Hepatocyte (in vitro differentiated cells): ENCODE measurements at regions not wholly inside any gene's neighbourhood (a gene's known extent, or its start where the extent isn't known, plus 50 kb on each side); places are given as distances from the start of the nearest gene placed in this dataset.
"Not testable (repeated sequence)": the region's sequence is repeated elsewhere in the genome, so short reads cannot be mapped to it uniquely, and the experiment has no call there.

Experiments used
- EZH2 ChIP-seq: fragments of 200-600 bp; sonication (generic); IDR thresholded peaks from 2 replicates; pipeline ENCODE4 v1.6.1; 2016; ENCODE audit warnings: antibody characterized with exemption, mild to moderate bottlenecking, borderline replicate concordance
- TF ChIP-seq, protein P1 (sequence below): fragments of 200-600 bp; sonication (generic); IDR thresholded peaks from 2 replicates; pipeline ENCODE4 v1.5.1; 2016; ENCODE audit warnings: antibody characterized with exemption, mild to moderate bottlenecking; ENCODE audit not compliant: poor library complexity

DNA sequence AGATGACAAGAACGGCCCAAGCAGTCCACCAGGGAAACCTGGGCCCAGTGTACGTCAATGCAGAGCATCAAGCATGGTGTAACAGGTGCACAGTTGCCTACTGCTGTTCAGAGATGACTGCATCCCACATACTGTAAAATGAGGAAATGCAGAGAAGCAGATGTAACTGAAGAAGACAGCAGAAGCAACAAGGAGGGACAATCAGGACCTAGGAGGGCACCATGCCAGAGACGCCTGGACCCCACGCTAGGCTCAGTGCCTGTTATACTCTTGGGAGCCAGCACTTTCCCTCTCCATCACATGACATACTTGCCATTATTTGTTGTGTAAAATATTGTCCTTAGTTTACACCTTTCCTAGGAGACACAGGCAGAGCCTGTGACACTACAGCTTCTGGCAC, 57.6 kb upstream of the ZNG1F start:
- TF ChIP-seq, protein P1, sequence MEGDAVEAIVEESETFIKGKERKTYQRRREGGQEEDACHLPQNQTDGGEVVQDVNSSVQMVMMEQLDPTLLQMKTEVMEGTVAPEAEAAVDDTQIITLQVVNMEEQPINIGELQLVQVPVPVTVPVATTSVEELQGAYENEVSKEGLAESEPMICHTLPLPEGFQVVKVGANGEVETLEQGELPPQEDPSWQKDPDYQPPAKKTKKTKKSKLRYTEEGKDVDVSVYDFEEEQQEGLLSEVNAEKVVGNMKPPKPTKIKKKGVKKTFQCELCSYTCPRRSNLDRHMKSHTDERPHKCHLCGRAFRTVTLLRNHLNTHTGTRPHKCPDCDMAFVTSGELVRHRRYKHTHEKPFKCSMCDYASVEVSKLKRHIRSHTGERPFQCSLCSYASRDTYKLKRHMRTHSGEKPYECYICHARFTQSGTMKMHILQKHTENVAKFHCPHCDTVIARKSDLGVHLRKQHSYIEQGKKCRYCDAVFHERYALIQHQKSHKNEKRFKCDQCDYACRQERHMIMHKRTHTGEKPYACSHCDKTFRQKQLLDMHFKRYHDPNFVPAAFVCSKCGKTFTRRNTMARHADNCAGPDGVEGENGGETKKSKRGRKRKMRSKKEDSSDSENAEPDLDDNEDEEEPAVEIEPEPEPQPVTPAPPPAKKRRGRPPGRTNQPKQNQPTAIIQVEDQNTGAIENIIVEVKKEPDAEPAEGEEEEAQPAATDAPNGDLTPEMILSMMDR = not testable (repeated sequence)
- not testable (repeated sequence) for TF ChIP-seq EZH2
